ENCODE measurements at regions not wholly inside any gene's neighbourhood (a gene's known extent, or its start where the extent isn't known, plus 50 kb on each side); places are given as distances from the start of the nearest gene placed in this dataset.

- Mint-ChIP-seq H3K4me1 (no peaks in the 10 kb centered on the region), H3K27me3 (peaks cover 0 to 3% of the 10 kb centered on the region in 2 donors), H3K27ac (no peak overlapping the region), H3K9me3 (no peaks in the 10 kb centered on the region), H3K4me3 (no peak overlapping the region), H3K36me3 (no peaks in the 10 kb centered on the region)
- no peak for ATAC-seq (replicated peaks)
- DNase-seq = no peak
Measured at GRCh38 chr10:128242641-128243040, 116.4 kb upstream of the MKI67 start.

DNA sequence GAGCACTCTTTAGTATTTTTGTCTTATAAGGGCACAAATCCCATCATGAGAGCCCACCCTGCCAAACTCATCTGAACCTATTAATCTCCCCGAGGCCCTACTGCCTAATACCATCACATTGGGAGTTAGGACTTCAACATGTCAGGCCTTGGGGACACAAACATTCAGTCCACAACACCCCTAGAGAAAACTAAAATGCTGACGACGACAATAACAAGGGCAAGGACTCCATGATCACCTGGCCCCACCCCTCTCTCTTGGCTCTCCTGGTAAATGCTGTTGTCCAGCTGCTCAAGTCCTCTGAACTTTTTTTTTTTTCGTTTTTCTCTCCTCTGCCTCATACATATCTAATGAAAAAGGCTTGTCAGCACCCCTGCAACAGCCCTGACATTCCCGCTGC lies 118.8 kb upstream of the MKI67 start:
- Mint-ChIP-seq H3K9me3 (no peaks in the 10 kb centered on the region), H3K36me3 (no peaks in the 10 kb centered on the region), H3K27ac (no peak overlapping the region), H3K4me3 (no peak overlapping the region), H3K27me3 (no peaks in the 10 kb centered on the region), H3K4me1 (no peaks in the 10 kb centered on the region)
- ATAC-seq (replicated peaks) (no peak), DNase-seq (no peak)

DNA sequence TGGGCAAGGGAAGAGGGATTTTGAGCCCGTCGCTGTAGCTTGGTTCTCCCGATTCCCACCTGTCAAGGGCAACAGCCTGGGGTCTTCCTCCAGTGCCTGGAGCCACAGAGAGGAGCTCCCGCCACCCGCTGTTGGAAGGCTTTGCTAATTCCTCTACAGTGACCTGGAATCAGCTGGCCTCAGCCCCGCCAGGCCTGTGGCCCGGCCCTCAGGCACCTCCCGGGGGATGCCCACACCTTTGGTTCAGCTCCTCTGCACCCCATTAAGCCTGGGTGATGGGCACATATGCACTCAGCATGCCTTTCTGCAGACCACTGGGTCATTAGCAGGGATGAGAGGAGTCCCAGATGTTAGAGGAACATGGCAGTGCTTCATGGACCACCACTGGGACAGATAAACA lies 121.4 kb upstream of the MKI67 start:
- no peaks in the 10 kb centered on the region for H3K36me3 Mint-ChIP-seq
- no peak for DNase-seq
- H3K9me3 Mint-ChIP-seq = no peaks in the 10 kb centered on the region
- H3K27me3 Mint-ChIP-seq = peaks cover 0 to 5% of the 10 kb centered on the region in 2 donors
- H3K4me1 Mint-ChIP-seq = no peaks in the 10 kb centered on the region
- H3K27ac Mint-ChIP-seq = no peak overlapping the region
- no peak for ATAC-seq (replicated peaks)
- no peak overlapping the region for H3K4me3 Mint-ChIP-seq

DNA sequence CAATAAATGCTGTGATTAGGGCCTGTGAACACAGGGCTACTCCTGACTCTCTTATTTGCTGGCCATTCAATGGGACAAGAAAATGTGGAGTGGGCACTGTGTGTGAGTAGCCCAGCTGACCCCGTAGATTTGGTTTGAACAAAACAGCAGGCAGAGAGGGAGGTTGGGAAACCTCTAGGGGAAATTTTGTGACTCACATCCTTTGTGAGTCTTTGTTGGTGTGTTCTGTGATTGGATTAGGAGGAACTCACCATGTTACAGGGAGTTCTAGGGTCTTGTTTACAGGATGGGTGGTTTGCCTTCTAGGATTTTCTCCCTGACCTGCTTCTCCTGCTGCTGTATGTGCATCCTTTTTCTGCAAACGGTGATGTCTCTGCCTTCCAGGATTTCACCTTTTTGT lies 128.3 kb upstream of the MKI67 start:
- Mint-ChIP-seq H3K9me3 (no peaks in the 10 kb centered on the region), H3K4me3 (no peak overlapping the region), H3K36me3 (no peaks in the 10 kb centered on the region), H3K4me1 (no peaks in the 10 kb centered on the region), H3K27ac (no peak overlapping the region), H3K27me3 (peaks cover 9 to 15% of the 10 kb centered on the region in 2 donors)
- no peak for DNase-seq
- ATAC-seq (replicated peaks) = no peak

- H3K27me3 Mint-ChIP-seq = peaks cover 14 to 18% of the 10 kb centered on the region in 2 donors
- no peaks in the 10 kb centered on the region for H3K36me3 Mint-ChIP-seq
- H3K27ac Mint-ChIP-seq = no peak overlapping the region
- ATAC-seq (replicated peaks) = no peak
- no peak for DNase-seq
- no peak overlapping the region for H3K4me3 Mint-ChIP-seq
- no peaks in the 10 kb centered on the region for H3K4me1 Mint-ChIP-seq
- H3K9me3 Mint-ChIP-seq = no peaks in the 10 kb centered on the region
Measured at GRCh38 chr10:128257428-128257827, 131.2 kb upstream of the MKI67 start.

DNA sequence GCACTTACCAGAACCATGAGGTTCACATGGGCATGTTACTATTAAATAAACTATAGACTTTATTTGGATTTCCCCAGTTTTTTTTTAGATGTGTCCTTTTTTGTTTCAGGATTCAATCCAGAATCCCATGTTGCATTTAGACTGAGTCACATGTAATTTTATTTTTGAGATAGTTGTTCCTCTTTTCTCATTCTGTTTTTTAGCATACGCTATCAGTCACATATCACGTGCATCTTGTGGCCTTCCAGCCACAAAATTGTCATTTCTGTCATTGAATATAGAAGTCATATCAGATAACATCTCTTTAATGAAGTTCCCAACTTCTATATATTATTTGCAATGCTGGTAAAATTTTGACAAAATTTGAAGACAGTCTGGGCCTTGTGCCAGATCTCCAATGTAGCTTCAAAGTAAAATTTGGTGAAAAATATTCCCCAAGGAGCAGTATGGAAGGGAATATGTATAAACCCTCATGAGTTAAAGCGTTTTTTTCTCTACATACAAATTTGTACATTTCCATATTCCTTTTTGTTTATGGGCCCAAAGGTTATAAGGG lies 132.3 kb upstream of the MKI67 start:
- Mint-ChIP-seq H3K27me3 (peaks cover 21 to 27% of the 10 kb centered on the region in 2 donors), H3K4me1 (no peaks in the 10 kb centered on the region), H3K36me3 (no peaks in the 10 kb centered on the region), H3K9me3 (no peaks in the 10 kb centered on the region), H3K4me3 (no peak overlapping the region), H3K27ac (no peak overlapping the region)
- ATAC-seq (replicated peaks) (no peak), DNase-seq (no peak)

- DNase-seq (peak; percentile 23), ATAC-seq (replicated peaks) (no peak)
- Mint-ChIP-seq H3K9me3 (no peaks in the 10 kb centered on the region), H3K27me3 (peaks cover 49 to 63% of the 10 kb centered on the region in 2 donors), H3K27ac (no peak overlapping the region), H3K4me3 (no peak overlapping the region), H3K4me1 (peaks cover 2 to 5% of the 10 kb centered on the region in 2 donors), H3K36me3 (no peaks in the 10 kb centered on the region)
Measured at GRCh38 chr10:128263891-128264688, 137.9 kb upstream of the MKI67 start.

DNA sequence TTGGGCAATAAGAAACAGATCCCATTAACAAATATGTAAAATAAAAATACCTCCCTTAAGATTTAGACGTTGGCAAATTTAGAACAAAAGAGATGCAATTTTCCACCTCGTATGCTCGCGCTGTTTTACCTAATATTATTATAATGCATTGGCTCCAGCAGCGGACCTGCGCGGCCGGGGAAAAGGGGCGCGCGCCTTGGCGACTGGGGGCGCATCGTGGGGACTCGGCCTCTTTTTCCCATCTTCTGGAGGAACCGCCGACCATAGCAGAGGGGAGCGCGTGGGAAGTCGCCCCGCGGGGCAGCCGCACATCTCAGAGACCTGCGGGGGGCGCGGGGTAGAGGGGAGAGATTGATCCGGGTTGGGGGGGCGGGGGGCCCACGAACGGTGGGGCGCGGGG lies 139.4 kb upstream of the MKI67 start:
- Mint-ChIP-seq H3K36me3 (no peaks in the 10 kb centered on the region), H3K4me1 (peaks cover 2 to 5% of the 10 kb centered on the region in 2 donors), H3K9me3 (no peaks in the 10 kb centered on the region), H3K27me3 (peaks cover 55 to 63% of the 10 kb centered on the region in 2 donors), H3K27ac (no peak overlapping the region), H3K4me3 (no peak overlapping the region)
- DNase-seq (no peak), ATAC-seq (replicated peaks) (no peak)

DNA sequence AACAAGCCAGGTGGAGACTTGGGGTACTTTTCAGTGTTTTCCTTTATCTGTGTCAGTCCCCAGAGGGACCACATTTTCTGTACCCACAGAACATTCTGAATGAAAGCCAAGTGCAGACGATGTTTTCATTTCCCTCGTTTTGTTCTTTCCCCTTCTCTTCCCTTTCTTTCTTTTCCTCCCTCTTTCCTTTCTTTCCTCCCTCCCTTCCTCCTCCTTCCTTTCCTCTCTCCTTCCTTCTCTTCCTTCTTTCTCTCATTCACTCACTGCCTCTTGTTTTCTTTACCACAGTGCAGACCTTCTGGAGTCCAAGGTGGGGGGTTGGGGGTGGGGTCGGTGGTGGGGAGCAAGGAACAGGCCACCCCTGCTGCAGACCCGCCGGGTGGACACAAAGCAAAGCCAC lies 141.4 kb upstream of the MKI67 start:
- Mint-ChIP-seq H3K27me3 (peaks cover 57 to 65% of the 10 kb centered on the region in 2 donors), H3K36me3 (no peaks in the 10 kb centered on the region), H3K4me3 (no peak overlapping the region), H3K9me3 (no peaks in the 10 kb centered on the region), H3K27ac (no peak overlapping the region), H3K4me1 (peaks cover 2 to 5% of the 10 kb centered on the region in 2 donors)
- ATAC-seq (replicated peaks) = no peak
- DNase-seq = no peak

GRCh38 chr10:128268015-128268722 lies 141.9 kb upstream of the MKI67 start:
- no peak for ATAC-seq (replicated peaks)
- no peak overlapping the region for H3K27ac Mint-ChIP-seq
- no peak overlapping the region for H3K4me3 Mint-ChIP-seq
- H3K9me3 Mint-ChIP-seq = no peaks in the 10 kb centered on the region
- DNase-seq = no peak
- H3K4me1 Mint-ChIP-seq = peaks cover 2 to 5% of the 10 kb centered on the region in 2 donors
- H3K27me3 Mint-ChIP-seq = peaks cover 60 to 67% of the 10 kb centered on the region in 2 donors
- H3K36me3 Mint-ChIP-seq = no peaks in the 10 kb centered on the region

DNA sequence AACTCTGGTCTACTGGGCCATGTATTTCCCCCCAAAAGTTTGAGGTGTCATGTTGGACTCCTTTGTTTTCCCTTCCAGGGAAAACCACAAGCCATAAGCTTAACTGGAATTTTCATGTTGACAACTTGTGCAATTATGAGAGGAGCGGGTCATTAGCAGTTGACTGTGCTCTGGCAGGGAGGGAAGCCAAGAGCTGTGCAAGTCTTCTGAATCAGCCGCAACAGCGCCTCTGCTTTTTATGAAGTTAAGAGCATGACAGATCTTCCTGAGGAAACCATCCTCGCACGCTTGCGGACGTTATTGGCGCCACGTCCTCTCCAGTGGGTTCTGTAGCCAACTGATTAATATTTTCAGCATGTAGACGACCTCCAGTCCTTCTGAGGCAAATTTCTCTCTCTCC lies 148.7 kb upstream of the MKI67 start:
- Mint-ChIP-seq H3K36me3 (no peaks in the 10 kb centered on the region), H3K9me3 (no peaks in the 10 kb centered on the region), H3K27ac (no peak overlapping the region), H3K4me1 (peaks cover 5 to 8% of the 10 kb centered on the region in 2 donors), H3K4me3 (no peak overlapping the region), H3K27me3 (peaks cover 44 to 59% of the 10 kb centered on the region in 2 donors)
- DNase-seq (no peak), ATAC-seq (replicated peaks) (no peak)

- peaks cover 46 to 56% of the 10 kb centered on the region in 2 donors for H3K27me3 Mint-ChIP-seq
- peaks cover 5 to 8% of the 10 kb centered on the region in 2 donors for H3K4me1 Mint-ChIP-seq
- no peak for ATAC-seq (replicated peaks)
- no peaks in the 10 kb centered on the region for H3K9me3 Mint-ChIP-seq
- no peaks in the 10 kb centered on the region for H3K36me3 Mint-ChIP-seq
- no peak for DNase-seq
- no peak overlapping the region for H3K27ac Mint-ChIP-seq
- H3K4me3 Mint-ChIP-seq = peak overlapping the region in 1 of 2 donors; percentile 54
Measured at GRCh38 chr10:128275388-128276177, 149.4 kb upstream of the MKI67 start.

DNA sequence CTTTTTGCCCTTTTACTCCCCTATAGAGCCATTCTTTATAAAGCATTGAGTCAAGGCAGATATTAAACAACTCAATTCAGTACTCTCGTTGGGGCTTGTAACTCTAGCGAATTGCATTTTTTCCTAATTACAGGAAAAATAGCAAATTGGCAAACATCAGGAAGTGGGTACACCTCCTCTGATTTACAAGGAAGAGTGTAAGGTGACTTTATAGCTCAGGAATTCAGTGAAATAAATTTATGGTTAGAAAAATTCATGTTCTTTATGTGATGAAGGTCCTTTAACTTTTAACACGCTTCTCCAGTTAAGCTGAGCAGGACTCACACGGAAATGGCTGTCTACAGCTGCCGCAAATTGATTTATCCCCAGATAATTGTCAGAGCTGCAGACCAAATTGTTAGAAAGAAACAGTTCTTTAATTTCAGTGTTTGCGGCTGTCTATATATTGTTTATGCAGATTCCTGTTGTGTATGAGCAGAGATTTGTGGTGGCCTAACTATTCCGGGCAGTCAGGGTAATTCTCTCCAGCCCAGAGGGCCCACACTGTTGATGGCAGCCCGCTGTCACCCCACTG lies 151.1 kb upstream of the MKI67 start:
- Mint-ChIP-seq H3K27ac (no peak overlapping the region), H3K36me3 (no peaks in the 10 kb centered on the region), H3K27me3 (peaks cover 47 to 48% of the 10 kb centered on the region in 2 donors), H3K4me1 (peaks cover 5 to 8% of the 10 kb centered on the region in 2 donors), H3K9me3 (no peaks in the 10 kb centered on the region), H3K4me3 (no peak overlapping the region)
- ATAC-seq (replicated peaks) (no peak), DNase-seq (no peak)

GRCh38 chr10:128278362-128278761 lies 152.1 kb upstream of the MKI67 start:
- ATAC-seq (replicated peaks) (no peak), DNase-seq (no peak)
- Mint-ChIP-seq H3K36me3 (no peaks in the 10 kb centered on the region), H3K27ac (no peak overlapping the region), H3K4me1 (peaks cover 5 to 8% of the 10 kb centered on the region in 2 donors), H3K9me3 (no peaks in the 10 kb centered on the region), H3K27me3 (peaks cover 37 to 38% of the 10 kb centered on the region in 2 donors), H3K4me3 (no peak overlapping the region)

All from stimulated activated naive B cell treated with anti-CD40 and anti-IgM and Interleukin-4, amounts not matched to agents 10 μg/mL and 1 μg/mL and 100 μg/mL, for 72 hours (primary cell).